HAP-1 (cell line): ENCODE measurements at regions not wholly inside any gene's neighbourhood (a gene's known extent, or its start where the extent isn't known, plus 50 kb on each side); places are given as distances from the start of the nearest gene placed in this dataset.

Experiments used
- DNase-seq, 2 experiments: peaks; one replicate each; pipeline ENCODE4 v3.0.0-alpha.2; 2016 to 2020; ENCODE audit warnings: low spot score in 2 of 2
- H3K27me3 ChIP-seq: fragments of 250-450 bp; sonication (Bioruptor Pico); 2 replicates; pipeline ENCODE4 v1.5.1; 2020; ENCODE audit warnings: low read depth, mild to moderate bottlenecking, moderate library complexity
- H3K36me3 ChIP-seq: fragments of 250-450 bp; sonication (Bioruptor Pico); replicated peaks from 2 replicates; pipeline ENCODE4 v1.5.1; 2020; ENCODE audit warnings: mild to moderate bottlenecking
- H3K4me1 ChIP-seq: fragments of 250-450 bp; sonication (Bioruptor Pico); 2 replicates; pipeline ENCODE4 v1.5.1; 2020; ENCODE audit warnings: mild to moderate bottlenecking
- H3K4me3 ChIP-seq: fragments of 250-450 bp; sonication (Bioruptor Pico); 2 replicates; pipeline ENCODE4 v1.5.1; 2020; ENCODE audit warnings: mild to moderate bottlenecking, moderate library complexity
- H3K9me3 ChIP-seq: fragments of 250-450 bp; sonication (Bioruptor Pico); 2 replicates; pipeline ENCODE4 v1.5.1; 2020; ENCODE audit warnings: mild to moderate bottlenecking, moderate library complexity
- in situ Hi-C: fragments of 300-500 bp; cut with MboI; formaldehyde crosslinking; loops from 3 replicates; pipeline ENCODE4 v1.14.3; 2020; ENCODE audit warnings: low sequenced_read_pairs, inconsistent platforms, mixed read lengths

GRCh38 chr16:9169094-9169493, 77.7 kb downstream of the HAPSTR1 start:
- Histone ChIP-seq H3K4me3 (no peak overlapping the region), H3K4me1 (no peaks in the 10 kb centered on the region), H3K27me3 (no peaks in the 10 kb centered on the region), H3K36me3 (no peaks in the 10 kb centered on the region), H3K9me3 (no peaks in the 10 kb centered on the region)
- DNase-seq = no peak
- in situ Hi-C loops = no loop called here

DNA sequence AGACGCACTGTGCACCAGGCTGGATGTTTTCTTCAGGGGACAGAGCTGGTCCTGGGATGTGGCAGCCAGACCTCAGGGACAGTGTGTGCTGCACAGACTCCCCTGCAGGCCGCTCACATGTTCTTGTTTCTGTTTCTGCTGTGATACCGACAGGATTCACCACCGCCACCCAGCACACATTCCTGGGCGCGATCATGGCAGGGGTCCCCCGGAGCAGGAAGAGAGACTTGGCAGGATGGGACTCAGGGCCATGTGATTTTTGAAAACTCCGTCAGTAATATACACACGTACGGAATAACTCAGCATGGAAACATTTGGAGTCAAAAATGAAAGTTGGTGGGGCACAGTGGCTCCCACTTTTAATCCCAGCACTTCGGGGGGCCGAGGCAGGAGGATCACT, 79.0 kb downstream of the HAPSTR1 start:
- H3K9me3 ChIP-seq = no peaks in the 10 kb centered on the region
- no peak for DNase-seq
- H3K36me3 ChIP-seq = no peaks in the 10 kb centered on the region
- in situ Hi-C loops = no loop called here
- H3K27me3 ChIP-seq = no peaks in the 10 kb centered on the region
- no peak overlapping the region for H3K4me3 ChIP-seq
- no peaks in the 10 kb centered on the region for H3K4me1 ChIP-seq

- H3K9me3 ChIP-seq = no peaks in the 10 kb centered on the region
- no peaks in the 10 kb centered on the region for H3K36me3 ChIP-seq
- in situ Hi-C loops = no loop called here
- DNase-seq = no peak
- no peaks in the 10 kb centered on the region for H3K27me3 ChIP-seq
- no peak overlapping the region for H3K4me3 ChIP-seq
- H3K4me1 ChIP-seq = no peaks in the 10 kb centered on the region
Measured at GRCh38 chr16:9176547-9177418, 85.3 kb downstream of the HAPSTR1 start.

GRCh38 chr16:9177861-9178260, 86.4 kb downstream of the HAPSTR1 start:
- H3K36me3 ChIP-seq = no peaks in the 10 kb centered on the region
- no peaks in the 10 kb centered on the region for H3K9me3 ChIP-seq
- no peaks in the 10 kb centered on the region for H3K4me1 ChIP-seq
- H3K4me3 ChIP-seq = no peak overlapping the region
- DNase-seq = no peak
- in situ Hi-C loops = no loop called here
- no peaks in the 10 kb centered on the region for H3K27me3 ChIP-seq

- no peaks in the 10 kb centered on the region for H3K36me3 ChIP-seq
- DNase-seq = no peak
- no peaks in the 10 kb centered on the region for H3K4me1 ChIP-seq
- no peak overlapping the region for H3K4me3 ChIP-seq
- H3K9me3 ChIP-seq = no peaks in the 10 kb centered on the region
- in situ Hi-C loops = no loop called here
- H3K27me3 ChIP-seq = no peaks in the 10 kb centered on the region
Measured at GRCh38 chr16:9183682-9184353, 92.4 kb downstream of the HAPSTR1 start.

DNA sequence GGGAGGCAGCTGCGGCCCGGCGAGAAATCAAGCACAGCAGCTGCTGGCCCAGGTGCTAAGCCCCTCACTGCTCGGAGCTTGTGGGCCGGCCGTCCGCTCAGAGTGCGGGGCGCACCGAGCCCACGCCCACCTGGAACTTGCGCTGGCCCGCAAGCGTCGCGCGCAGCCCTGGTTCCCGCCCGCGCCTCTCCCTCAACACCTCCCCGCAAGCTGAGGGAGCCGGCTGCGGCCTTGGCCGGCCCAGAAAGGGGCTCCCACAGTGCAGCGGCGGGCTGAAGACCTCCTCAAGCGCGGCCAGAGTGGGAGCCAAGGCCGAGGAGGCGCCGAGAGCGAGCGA, 92.9 kb downstream of the HAPSTR1 start:
- Histone ChIP-seq H3K4me3 (no peak overlapping the region), H3K4me1 (no peaks in the 10 kb centered on the region), H3K27me3 (no peaks in the 10 kb centered on the region), H3K36me3 (no peaks in the 10 kb centered on the region), H3K9me3 (no peaks in the 10 kb centered on the region)
- no peak for DNase-seq
- in situ Hi-C loops = no loop called here

- DNase-seq = no peak
- Histone ChIP-seq H3K4me3 (no peak overlapping the region), H3K36me3 (no peaks in the 10 kb centered on the region), H3K4me1 (no peaks in the 10 kb centered on the region), H3K9me3 (no peaks in the 10 kb centered on the region), H3K27me3 (no peaks in the 10 kb centered on the region)
- in situ Hi-C loops = no loop called here
Measured at GRCh38 chr16:9185381-9185780, 93.9 kb downstream of the HAPSTR1 start.

GRCh38 chr16:9186061-9186460, 94.6 kb downstream of the HAPSTR1 start:
- Histone ChIP-seq H3K4me3 (no peak overlapping the region), H3K36me3 (no peaks in the 10 kb centered on the region), H3K9me3 (no peaks in the 10 kb centered on the region), H3K27me3 (no peaks in the 10 kb centered on the region), H3K4me1 (no peaks in the 10 kb centered on the region)
- in situ Hi-C loops = no loop called here
- DNase-seq = no peak

- no peaks in the 10 kb centered on the region for H3K27me3 ChIP-seq
- H3K4me3 ChIP-seq = no peak overlapping the region
- no peaks in the 10 kb centered on the region for H3K9me3 ChIP-seq
- no peaks in the 10 kb centered on the region for H3K4me1 ChIP-seq
- H3K36me3 ChIP-seq = no peaks in the 10 kb centered on the region
- in situ Hi-C loops = no loop called here
- no peak for DNase-seq
Measured at GRCh38 chr16:9188721-9189120, 97.3 kb downstream of the HAPSTR1 start.

DNA sequence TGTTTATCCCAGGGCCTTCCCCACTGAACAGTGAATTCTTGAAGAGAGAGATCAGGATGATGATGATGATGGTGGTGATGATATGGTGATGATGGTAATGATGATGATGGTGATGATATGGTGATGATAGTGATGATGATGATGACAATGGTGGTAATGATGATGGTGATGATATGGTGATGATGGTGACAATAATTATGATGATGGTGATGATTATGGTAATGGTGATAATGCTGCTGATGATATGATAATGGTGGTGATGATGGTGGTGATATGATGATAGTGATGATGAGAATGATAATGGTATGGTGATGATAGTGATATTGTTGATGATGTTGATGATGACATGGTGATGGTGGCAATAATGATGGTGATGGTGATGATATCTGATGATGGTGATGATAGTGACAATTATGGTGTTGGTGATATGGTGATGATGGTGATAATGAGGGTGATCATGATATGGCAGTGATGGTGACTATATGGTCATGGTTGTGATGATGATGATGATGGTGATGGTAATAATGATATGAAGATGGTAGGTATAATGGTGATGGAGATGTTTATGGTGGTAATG, 99.9 kb downstream of the HAPSTR1 start:
- Histone ChIP-seq H3K36me3 (no peaks in the 10 kb centered on the region), H3K9me3 (no peaks in the 10 kb centered on the region), H3K27me3 (no peaks in the 10 kb centered on the region), H3K4me1 (no peaks in the 10 kb centered on the region), H3K4me3 (no peak overlapping the region)
- DNase-seq = no peak
- in situ Hi-C loops = no loop called here

DNA sequence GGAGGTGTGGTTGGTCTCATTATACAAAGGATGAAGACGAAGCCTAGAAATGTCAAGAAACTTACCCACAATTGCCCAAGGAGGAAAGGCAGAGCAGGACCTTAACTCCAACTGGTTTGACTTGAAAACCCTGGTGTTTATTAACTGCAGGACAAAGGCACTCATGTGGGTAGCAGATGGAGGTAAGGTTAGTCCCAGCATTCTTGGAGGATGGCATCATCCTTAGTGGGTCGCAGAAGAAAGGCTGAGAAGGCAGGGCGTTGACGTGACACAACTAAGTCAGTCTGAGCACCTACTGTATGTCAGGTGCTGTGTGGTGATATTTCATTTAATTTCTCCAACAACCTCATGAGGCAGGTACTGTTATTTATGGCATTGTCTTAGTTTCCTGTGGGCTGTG, 101.3 kb downstream of the HAPSTR1 start:
- no peak for DNase-seq
- in situ Hi-C loops = no loop called here
- H3K27me3 ChIP-seq = no peaks in the 10 kb centered on the region
- no peaks in the 10 kb centered on the region for H3K4me1 ChIP-seq
- no peaks in the 10 kb centered on the region for H3K9me3 ChIP-seq
- H3K36me3 ChIP-seq = no peaks in the 10 kb centered on the region
- no peak overlapping the region for H3K4me3 ChIP-seq

GRCh38 chr16:9195287-9195686, 103.8 kb downstream of the HAPSTR1 start:
- H3K4me3 ChIP-seq = no peak overlapping the region
- H3K9me3 ChIP-seq = no peaks in the 10 kb centered on the region
- no peaks in the 10 kb centered on the region for H3K36me3 ChIP-seq
- no peak for DNase-seq
- no peaks in the 10 kb centered on the region for H3K4me1 ChIP-seq
- H3K27me3 ChIP-seq = peaks cover 3% of the 10 kb centered on the region; the same call in 1 of the 2 replicates
- in situ Hi-C loops = no loop called here

DNA sequence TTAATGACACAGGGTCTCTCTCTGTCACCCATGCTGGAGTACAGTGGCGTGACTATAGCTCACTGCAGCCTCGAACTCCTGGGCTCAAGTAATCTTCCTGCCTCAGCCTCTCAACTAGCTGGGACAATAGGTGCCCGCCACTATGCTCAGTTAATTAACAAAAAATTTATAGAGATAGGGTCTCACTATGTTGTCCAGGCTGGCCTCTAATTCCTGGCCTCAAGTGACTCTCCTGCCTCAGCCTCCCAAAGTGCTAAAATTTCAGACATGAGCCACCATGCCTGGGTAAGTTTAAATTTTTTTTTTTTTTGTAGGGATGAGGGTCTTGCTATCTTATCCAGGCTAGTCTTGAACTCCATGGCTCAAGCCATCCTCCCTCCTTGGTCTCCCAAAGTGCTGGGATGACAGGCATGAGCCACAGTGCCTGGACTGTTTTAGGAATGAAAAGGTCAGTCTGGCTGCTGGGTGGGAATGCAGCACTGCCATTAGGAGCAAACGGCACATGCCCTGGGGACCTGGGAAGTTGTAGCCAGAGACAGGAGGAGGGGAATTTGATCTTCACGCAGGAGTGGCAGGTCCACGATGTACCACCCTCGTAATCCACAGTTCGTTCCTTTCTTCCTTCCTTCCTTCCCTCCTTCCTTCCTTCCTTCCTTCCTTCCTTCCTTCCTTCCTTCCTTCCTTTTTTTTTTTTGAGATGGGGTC, 106.7 kb downstream of the HAPSTR1 start:
- Histone ChIP-seq H3K27me3 (peaks cover 3% of the 10 kb centered on the region; the same call in 1 of the 2 replicates), H3K4me1 (no peaks in the 10 kb centered on the region), H3K9me3 (no peaks in the 10 kb centered on the region), H3K36me3 (no peaks in the 10 kb centered on the region), H3K4me3 (no peak overlapping the region)
- in situ Hi-C loops = no loop called here
- DNase-seq = no peak

- Histone ChIP-seq H3K4me3 (no peak overlapping the region), H3K4me1 (no peaks in the 10 kb centered on the region), H3K9me3 (no peaks in the 10 kb centered on the region), H3K27me3 (peaks cover 3% of the 10 kb centered on the region; the same call in 1 of the 2 replicates), H3K36me3 (no peaks in the 10 kb centered on the region)
- in situ Hi-C loops = no loop called here
- no peak for DNase-seq
Measured at GRCh38 chr16:9199311-9199710, 107.9 kb downstream of the HAPSTR1 start.
